ENCODE measurements at regions not wholly inside any gene's neighbourhood (a gene's known extent, or its start where the extent isn't known, plus 50 kb on each side); places are given as distances from the start of the nearest gene placed in this dataset.

DNA sequence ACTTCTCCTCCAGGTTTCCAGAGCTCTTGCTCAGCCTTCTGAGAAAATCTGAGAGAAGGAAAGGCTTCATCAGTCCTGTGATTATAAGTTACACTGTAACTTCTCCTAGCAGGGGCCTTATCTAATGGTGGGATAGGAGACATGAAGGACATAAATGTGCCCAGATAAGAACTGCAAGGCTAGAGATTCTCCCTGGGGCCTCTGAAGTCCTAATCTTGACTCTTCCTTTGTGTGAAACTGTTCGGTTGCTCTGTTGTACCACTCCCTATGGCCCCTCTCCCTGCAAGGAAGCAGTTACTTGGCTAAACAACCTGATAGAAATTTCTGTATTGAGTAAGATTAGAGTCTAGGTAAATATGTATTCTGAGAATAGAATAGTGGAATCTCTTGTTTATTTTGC is 780.9 kb downstream of the ETS1 start:
- TF ChIP-seq, protein P1, sequence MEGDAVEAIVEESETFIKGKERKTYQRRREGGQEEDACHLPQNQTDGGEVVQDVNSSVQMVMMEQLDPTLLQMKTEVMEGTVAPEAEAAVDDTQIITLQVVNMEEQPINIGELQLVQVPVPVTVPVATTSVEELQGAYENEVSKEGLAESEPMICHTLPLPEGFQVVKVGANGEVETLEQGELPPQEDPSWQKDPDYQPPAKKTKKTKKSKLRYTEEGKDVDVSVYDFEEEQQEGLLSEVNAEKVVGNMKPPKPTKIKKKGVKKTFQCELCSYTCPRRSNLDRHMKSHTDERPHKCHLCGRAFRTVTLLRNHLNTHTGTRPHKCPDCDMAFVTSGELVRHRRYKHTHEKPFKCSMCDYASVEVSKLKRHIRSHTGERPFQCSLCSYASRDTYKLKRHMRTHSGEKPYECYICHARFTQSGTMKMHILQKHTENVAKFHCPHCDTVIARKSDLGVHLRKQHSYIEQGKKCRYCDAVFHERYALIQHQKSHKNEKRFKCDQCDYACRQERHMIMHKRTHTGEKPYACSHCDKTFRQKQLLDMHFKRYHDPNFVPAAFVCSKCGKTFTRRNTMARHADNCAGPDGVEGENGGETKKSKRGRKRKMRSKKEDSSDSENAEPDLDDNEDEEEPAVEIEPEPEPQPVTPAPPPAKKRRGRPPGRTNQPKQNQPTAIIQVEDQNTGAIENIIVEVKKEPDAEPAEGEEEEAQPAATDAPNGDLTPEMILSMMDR (conservative IDR thresholded peaks at IDR 0.05; ENCODE audit: low read length) = no peak
- no peak for DNase-seq (ENCODE audit: low read depth)
- H3K4me3 ChIP-seq (ENCODE audit: low read length) = no peak overlapping the region

DNA sequence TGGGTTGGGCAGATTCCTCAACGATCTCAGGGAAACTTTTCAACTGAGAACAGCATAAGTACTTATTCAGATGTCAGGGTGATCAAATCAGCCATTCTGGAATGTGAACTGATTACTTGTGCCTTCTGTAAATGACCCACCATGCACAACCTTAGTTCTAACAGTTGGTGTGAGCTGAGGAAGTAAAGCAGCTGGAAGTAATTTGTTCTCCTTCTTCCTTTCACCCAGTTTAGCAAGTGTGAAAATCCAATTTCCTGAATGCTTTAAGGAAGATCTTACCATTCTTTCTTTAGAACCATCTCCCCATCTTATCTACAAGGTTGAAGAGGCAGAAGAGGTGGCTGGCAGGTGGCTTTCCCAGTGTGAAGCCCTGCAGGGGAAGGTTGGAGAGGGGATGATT is 781.6 kb downstream of the ETS1 start:
- no peak for DNase-seq (ENCODE audit: low read depth)
- TF ChIP-seq, protein P1 (conservative IDR thresholded peaks at IDR 0.05; ENCODE audit: low read length) = no peak
- no peak overlapping the region for H3K4me3 ChIP-seq (ENCODE audit: low read length)

DNA sequence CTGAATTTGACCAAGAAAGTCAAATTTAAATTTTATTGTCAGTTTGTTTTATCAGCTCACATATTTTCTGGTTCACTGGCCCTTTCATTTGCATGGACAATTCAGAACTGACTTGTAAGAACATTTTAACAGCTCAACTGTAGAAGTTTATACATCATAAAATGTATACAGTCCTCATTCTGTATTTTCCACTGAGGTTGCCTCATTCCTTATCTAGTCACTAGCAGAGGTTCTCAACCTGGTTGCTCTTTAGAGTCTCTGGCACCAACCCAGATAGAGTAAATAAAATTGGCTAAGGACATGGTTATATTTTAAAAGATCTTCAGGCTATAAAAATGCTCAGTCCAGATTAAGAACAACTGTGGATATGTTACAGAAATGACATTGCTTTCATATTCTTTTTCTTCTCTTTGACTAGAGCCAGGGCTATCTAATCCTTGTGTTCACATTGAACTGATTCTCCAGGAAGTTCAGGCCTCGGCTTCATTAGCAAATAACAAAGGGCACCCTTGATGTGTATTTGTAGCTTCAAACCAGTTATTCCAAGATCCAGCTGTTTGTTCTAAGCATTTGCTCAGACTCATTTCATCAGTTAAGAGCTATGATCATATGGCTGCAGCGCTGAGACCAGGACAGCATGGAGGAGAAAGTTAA is 782.5 kb downstream of the ETS1 start:
- H3K4me3 ChIP-seq (ENCODE audit: low read length) = no peak overlapping the region
- no peak for DNase-seq (ENCODE audit: low read depth)
- TF ChIP-seq, protein P1 (conservative IDR thresholded peaks at IDR 0.05; ENCODE audit: low read length) = no peak

DNA sequence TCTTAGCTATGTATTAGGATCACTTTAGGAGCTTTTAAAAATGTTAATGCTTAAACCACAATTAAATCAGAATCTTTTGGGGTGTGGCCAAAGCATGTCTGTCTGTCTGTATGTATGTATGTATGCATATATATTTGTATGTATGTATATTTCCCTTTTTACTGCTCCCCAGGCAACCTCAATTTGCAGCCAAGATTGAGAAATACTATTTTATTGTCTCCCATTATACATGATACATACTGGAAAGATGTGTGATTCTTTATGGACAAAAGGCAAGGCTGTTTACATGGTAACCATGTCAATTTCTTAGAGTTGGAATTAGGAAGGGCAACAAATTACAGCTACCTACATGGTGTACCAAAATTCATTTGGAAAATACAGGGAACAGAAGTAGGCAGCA is 783.6 kb downstream of the ETS1 start:
- TF ChIP-seq, protein P1 (conservative IDR thresholded peaks at IDR 0.05; ENCODE audit: low read length) = no peak
- no peak for DNase-seq (ENCODE audit: low read depth)

DNA sequence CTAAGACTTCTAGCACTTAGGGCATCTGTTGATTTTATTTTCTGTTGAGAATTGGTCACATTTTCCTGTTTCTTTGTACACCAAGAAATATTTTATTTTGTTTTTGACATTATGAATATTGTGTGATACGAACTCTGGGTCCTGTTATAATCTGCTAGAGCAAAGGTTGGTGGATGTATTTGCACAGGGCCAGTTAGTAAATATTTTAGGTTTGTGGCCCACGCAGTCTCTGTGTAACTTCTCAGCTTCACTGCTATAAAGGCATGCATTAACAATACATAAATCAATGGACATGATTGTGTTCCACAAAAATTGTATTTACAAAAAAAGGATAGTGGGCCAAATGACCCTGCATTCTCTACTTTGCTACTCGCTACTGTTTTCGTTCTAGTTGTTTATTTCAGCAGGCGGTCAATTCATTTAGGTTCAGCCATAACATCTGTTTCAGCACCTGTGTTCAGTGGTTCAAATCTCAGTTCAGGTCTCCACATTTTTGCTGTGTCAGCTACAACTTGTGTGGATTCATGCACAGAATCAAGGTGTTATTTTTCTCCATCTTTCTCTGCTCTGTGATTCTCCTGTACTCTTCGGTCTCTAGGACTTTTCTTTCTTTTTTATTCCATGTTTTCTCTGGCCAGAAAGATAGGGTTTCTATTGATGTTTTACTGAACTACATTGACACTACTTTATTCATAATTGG is 786.2 kb downstream of the ETS1 start:
- DNase-seq (ENCODE audit: low read depth) = no peak

More for the DNA sequence above, 783.6 kb downstream of the ETS1 start:
- no peak overlapping the region for H3K4me3 ChIP-seq (ENCODE audit: low read length)

DNA sequence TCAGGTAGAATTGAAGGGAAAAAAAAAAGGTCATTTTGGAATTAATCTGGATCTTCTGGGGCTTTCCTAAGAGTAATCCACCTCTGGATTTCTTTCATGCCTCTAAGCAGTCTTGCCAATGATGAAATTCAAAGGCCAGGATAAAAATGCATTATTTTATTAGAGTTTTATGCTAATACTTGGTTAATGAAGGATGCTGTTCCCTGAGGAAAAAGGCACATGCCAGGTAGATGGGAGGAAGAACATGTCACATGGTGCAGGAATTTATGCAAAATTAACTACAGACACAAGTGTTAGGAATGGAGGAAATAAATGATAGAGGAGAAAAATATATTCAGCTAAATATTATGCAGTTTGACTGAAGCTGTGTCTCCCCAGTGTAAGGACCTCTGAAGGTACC is 792.0 kb downstream of the ETS1 start:
- TF ChIP-seq, protein P1 (conservative IDR thresholded peaks at IDR 0.05; ENCODE audit: low read length) = no peak
- DNase-seq (ENCODE audit: low read depth) = no peak
- H3K4me3 ChIP-seq (ENCODE audit: low read length) = no peak overlapping the region

More for the DNA sequence above, 786.2 kb downstream of the ETS1 start:
- TF ChIP-seq, protein P1 (conservative IDR thresholded peaks at IDR 0.05; ENCODE audit: low read length) = no peak
- no peak overlapping the region for H3K4me3 ChIP-seq (ENCODE audit: low read length)

DNA sequence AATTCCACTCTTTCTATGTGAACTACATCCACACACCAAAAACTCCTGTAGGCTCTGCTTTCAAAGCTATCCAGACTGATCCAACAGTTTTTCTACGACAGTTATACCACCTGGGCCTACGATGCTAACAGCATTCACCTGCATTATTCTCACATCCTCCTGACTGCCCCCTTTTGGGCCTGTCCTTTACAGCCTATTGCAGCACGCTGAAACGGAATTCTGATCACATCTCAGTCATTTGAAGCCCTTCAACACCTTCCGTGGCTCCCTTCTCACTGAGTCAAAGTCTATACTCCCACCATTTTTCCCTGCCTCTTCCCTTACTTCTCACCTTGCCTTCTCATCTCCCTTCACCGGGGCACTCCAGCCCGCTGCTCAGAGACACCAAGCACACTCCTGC is 791.3 kb upstream of the KIRREL3 start:
- no peak overlapping the region for H3K4me3 ChIP-seq (ENCODE audit: low read length)
- DNase-seq (ENCODE audit: low read depth) = no peak
- TF ChIP-seq, protein P1 (conservative IDR thresholded peaks at IDR 0.05; ENCODE audit: low read length) = no peak
